HPDE6-E6E7 (cell line): ENCODE measurements at regions not wholly inside any gene's neighbourhood (a gene's known extent, or its start where the extent isn't known, plus 50 kb on each side); places are given as distances from the start of the nearest gene placed in this dataset.

Source experiments
- DNase-seq: peaks from one replicate; pipeline ENCODE4 v3.0.0; 2011; ENCODE audit warnings: missing footprints; ENCODE audit errors: extremely low spot score

DNA sequence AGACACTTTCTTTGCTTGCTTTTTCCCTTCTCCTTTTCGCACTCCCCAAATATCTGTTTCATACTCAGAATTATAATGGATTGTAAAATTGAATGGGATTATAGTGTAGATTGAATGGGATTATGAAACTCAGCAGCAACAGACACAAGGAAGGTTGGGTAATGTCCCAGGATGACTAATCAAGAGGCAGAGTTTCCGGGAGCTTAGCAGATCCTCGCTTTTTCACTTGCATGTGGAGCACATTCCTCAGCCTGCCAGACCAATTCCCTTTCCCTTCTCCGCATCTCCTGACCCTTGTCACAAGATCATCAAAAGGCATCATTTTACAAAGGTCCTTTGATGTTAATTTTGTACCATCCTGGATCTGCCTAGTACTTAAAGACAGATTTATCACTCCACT, 55.1 kb upstream of the SLC1A1 start:
- peak; percentile 25 for DNase-seq

- no peak for DNase-seq
Measured at GRCh38 chr9:4433379-4433778, 56.9 kb upstream of the SLC1A1 start.

- no peak for DNase-seq
Measured at GRCh38 chr9:4430432-4431261, 59.6 kb upstream of the SLC1A1 start.

- no peak for DNase-seq
Measured at GRCh38 chr9:4425319-4426045, 64.8 kb upstream of the SLC1A1 start.

DNA sequence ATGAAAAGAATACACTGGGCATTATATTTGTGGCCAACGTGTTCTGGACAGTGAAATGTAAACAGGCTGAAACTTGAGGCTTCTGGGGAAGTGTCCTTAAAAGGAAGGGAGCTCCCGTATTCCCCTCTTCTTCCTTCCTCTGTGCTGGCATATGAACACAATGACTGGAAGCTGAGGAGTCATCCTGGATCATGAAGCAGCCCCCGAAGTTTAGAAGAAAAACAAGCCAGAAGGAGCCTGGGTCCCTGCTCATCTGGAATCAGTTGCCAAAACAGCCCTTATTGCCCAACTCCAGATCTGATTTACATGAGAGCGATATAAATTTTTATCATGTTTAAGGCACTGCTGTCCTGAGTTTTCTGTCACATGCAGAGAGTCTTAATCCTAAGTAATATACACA, 65.4 kb upstream of the SLC1A1 start:
- no peak for DNase-seq

DNA sequence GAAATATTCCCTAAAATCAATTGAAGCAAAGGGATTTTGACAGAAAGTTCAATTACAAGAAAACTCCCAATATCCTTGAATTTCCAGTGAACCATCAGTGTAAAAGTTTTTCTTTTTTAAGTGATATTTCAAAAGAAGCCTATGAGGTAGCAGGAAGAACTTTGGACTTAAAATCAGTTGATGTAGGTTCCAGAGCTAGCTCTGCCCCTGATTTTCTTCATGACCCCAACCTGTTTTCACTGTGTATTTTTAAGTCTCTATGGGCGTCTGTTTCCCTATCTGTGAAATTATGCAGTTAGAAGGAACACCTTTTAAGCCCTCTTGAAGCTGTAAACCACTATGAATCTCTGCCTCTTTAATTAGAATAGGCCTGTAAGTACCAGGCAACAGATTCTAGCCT, 66.2 kb upstream of the SLC1A1 start:
- DNase-seq, result no peak

DNA sequence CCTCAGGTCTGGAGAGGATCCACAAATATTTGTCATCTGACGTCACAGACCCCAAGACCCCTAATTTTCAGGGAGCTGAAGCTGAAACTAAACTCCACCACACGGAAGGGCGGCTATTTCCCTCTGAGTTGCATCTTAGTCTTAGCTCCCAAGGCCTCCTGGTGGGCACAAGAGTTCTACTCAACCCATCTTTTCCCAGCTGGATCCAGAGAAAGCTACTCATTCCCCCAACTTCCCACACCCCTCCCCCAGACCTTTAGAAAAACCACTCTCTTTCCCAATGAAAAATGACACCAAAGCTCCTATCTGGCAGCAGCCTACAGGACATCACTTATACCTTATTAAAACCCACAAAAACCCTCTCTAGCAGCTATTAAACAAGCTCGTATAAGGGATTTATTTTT, 67.1 kb upstream of the SLC1A1 start:
- no peak for DNase-seq

DNA sequence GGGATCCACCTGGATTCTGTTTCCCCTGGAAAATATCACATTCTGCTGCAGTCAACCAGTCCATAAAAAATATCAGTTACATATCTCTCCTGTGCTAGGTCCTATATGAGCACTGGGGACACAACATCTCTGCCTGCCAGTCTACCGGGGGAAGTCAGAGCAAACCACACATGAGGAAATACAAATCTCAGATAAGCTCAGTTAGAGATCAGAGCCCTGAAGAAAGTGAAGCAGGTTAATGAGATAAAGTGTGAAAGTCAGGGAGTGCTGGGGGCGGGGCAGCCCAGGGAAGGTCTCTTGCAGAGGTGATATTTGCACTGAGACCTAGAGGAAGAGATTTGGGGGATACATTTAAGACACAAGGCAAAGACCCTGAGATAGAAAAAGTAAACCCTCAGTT, 67.8 kb upstream of the SLC1A1 start:
- DNase-seq, result no peak

- DNase-seq, result no peak
Measured at GRCh38 chr9:4421847-4422246, 68.4 kb upstream of the SLC1A1 start.

DNA sequence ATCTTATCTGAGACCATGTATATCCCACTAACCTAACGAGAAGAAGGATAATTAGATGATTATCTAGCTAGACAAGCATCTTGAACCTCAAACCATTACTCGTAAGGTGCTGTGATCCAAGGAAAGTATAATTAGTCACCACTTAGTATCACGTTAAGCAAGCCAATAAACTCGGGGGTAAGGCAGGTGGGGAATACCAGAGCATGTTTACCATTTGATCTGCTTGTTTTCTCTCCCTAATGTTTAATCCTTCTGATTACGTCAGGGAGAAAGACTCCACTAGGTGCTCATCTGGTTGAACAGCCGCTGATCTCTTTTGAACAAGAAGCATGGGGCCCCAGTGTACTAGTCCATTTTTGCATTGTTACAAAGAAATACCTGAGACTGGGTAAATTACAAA, 69.9 kb upstream of the SLC1A1 start:
- DNase-seq, result no peak

- DNase-seq, result no peak
Measured at GRCh38 chr9:4417578-4418325, 72.5 kb upstream of the SLC1A1 start.

- no peak for DNase-seq
Measured at GRCh38 chr9:4416467-4416866, 73.8 kb upstream of the SLC1A1 start.

GRCh38 chr9:4415281-4415680, 75.0 kb upstream of the SLC1A1 start:
- no peak for DNase-seq

DNA sequence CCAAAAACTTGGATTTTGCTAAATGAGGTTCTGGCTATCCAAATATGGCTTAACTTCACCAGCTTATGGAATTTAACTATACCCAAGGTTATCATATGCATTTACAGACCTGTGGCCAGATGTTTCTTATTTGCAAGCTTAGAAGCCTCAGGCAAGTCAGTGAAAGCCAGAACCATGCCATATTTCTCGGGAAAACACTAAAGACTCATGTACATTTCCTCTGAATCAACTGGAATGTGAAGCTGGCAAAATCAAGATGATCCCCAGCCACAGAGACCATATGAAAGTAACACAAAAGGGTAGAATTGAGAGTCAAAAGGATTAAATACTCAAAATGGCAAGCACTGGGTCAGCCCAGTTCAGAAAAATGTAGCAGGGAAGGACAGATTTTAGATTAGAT, 76.4 kb upstream of the SLC1A1 start:
- DNase-seq, result no peak

DNA sequence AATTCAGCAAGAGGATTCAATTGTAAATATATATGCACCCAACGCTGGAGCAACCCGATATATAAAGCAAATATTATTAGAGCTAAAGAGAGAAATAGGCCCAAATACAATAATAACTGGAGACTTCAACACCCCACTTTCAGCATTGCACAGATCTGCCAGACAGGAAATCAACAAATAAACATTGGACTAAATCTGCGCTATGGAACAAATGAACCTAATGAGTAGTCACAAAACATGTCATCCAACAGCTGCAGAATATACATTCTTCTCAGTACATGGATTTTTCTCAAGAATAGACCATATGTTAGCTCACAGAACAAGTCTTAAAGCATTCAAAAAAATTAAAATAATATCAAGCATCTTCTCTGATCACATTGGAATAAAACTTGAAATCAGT, 86.1 kb upstream of the SLC1A1 start:
- no peak for DNase-seq

DNA sequence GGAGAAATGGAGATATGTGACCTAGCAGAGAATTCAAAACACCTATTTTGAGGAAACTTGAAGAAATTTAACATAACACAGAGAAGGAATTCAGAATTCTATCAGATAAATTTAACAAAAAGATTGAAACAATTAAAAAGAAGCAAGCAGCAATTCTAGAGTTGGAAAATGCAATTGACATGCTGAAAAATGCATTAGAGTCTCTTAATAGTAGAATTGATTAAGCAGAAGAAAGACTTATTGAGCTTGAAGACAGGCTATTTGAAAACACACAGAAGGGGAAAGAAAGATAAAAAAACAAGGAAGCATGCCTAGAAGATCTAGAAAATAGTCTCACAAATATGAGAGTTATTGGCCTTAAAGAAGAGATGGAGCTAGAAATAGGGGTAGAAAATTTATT, 87.8 kb upstream of the SLC1A1 start:
- DNase-seq, result no peak

DNA sequence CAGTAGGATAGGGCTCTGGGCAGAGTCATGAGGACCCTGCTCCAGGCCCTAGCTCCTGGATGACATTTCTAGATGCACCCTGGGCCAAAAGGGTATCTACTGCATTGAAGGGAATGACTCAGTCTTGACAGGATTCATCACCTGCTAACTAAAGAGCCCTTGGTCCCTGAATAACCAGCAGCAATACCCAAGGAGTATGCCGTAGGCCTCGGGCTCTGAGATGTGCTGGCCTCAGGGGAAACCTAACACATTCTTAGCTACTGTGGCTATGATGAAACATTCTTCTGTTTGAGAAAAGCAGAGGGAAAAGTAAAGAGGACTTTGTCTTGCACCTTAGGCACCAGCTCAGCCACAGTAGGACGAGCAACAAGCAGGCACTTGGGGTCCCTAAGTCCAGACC, 89.5 kb upstream of the SLC1A1 start:
- no peak for DNase-seq

- DNase-seq, result no peak
Measured at GRCh38 chr9:4397917-4398316, 92.4 kb upstream of the SLC1A1 start.

- no peak for DNase-seq
Measured at GRCh38 chr9:4393806-4394523, 94.1 kb upstream of the GLIS3 start.

- no peak for DNase-seq
Measured at GRCh38 chr9:4389755-4390154, 89.9 kb upstream of the GLIS3 start.

DNA sequence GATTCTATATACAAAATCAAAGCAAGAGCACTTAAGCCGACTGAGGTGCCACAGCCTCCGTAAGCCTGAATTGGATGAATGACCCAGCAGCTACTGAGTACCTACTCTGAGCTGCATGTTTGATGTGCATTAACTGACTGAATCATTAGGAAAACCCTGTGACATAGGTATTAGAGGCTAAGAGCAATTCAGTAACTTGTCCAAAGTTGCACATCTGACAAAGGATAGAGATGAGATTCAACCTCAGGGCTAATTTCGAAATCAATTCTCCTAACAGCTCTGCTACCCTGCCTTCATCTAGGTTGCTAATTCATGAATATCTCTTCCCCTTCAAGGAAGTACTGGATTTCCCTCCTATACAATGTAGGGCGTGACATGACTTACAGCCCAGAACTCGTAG, 89.1 kb upstream of the GLIS3 start:
- no peak for DNase-seq

DNA sequence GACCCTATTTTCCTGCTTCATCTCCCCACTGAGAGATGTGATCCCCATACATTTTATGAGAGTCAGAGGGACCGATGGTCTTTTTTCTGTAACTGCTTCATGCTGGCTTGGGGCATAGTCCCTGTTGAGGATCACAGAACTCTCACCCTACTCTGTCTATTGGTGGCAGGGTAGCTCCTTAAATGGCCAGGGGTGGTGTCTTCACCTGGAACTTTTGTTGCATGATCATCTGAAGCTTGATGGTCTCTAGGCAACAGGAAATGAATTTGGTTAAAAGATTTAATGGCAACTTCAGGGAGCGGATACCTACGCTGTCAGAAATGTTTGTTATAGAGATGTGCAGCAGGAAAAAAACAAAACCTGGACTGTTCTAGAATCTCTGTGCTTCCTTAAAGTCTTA, 87.0 kb upstream of the GLIS3 start:
- no peak for DNase-seq
